ENCODE measurements at regions not wholly inside any gene's neighbourhood (a gene's known extent, or its start where the extent isn't known, plus 50 kb on each side); places are given as distances from the start of the nearest gene placed in this dataset.

DNA sequence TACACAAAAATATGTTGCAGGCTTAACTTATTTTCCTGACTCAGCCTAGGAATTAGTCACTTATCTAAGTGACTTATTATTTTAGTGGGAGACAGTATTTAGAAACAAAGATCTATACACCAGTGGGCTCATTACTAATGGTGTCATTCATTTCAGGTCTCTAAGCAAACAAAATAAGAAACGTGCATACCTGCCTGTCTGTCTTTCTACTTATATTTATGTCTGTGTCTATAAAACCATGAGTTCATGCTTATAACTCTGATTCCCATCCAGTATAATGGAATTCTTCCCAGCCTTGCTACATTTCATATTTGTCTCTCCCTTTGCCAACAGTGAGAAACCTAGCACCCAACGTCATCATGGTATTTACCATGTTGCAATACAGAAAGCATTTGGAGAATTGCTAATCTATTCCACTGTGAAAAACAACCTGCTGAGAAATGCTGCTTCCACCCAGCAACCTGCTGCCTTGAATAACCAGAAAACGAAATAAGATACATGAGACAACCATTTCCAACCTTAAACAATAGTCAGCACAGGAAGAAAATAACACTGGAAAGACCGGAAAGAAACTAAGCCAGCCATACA lies 501.0 kb downstream of the GLRX3 start:
- H3K4me3 ChIP-seq: no peak overlapping the region
- DNase-seq (ENCODE audit: low spot score): no peak
- 25% methylated on average over 4 of the region's 4 CpGs for WGBS

DNA sequence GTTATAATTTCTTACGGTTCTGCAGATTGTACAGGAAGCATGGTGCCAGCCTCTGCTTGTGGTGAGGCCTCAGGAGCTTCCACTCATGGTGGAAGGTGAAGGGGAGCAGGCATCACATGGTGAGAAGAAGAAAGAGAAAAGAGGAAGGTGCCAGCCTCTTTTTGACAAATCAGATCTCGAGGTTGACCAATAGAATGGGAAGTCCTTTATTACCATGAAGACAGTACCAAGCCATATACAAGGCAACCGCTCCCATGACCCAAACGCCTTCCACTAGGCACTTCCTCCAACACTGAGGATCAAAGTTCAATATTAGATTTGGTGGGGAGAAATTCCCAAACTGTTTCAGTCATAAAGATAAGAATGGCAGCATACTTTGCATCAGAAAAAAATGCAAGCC lies 502.8 kb downstream of the GLRX3 start:
- Histone ChIP-seq H3K4me3 (no peak overlapping the region), H3K27ac (no peak overlapping the region), H3K36me3 (no peaks in the 10 kb centered on the region), H3K9me3 (no peaks in the 10 kb centered on the region), H3K4me1 (replicated peaks) (no peaks in the 10 kb centered on the region), H3K27me3 (replicated peaks; ENCODE audit: insufficient read depth) (peaks cover 2% of the 10 kb centered on the region)
- DNase-seq (ENCODE audit: low spot score): no peak
- intact Hi-C loops (cut with DNase I): no loop called here
- TF ChIP-seq POLR2AphosphoS5 (IDR thresholded peaks at IDR 0.05) (no peak), POLR2A (IDR thresholded peaks at IDR 0.05) (no peak)
- TF ChIP-seq, protein P1, sequence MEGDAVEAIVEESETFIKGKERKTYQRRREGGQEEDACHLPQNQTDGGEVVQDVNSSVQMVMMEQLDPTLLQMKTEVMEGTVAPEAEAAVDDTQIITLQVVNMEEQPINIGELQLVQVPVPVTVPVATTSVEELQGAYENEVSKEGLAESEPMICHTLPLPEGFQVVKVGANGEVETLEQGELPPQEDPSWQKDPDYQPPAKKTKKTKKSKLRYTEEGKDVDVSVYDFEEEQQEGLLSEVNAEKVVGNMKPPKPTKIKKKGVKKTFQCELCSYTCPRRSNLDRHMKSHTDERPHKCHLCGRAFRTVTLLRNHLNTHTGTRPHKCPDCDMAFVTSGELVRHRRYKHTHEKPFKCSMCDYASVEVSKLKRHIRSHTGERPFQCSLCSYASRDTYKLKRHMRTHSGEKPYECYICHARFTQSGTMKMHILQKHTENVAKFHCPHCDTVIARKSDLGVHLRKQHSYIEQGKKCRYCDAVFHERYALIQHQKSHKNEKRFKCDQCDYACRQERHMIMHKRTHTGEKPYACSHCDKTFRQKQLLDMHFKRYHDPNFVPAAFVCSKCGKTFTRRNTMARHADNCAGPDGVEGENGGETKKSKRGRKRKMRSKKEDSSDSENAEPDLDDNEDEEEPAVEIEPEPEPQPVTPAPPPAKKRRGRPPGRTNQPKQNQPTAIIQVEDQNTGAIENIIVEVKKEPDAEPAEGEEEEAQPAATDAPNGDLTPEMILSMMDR (IDR thresholded peaks at IDR 0.05): no peak
- WGBS: 83% methylated on average over 4 of the region's 4 CpGs

More for the DNA sequence above, 501.0 kb downstream of the GLRX3 start:
- intact Hi-C loops (cut with DNase I): no loop called here
- Histone ChIP-seq H3K27me3 (replicated peaks; ENCODE audit: insufficient read depth) (peaks cover 2% of the 10 kb centered on the region), H3K9me3 (no peaks in the 10 kb centered on the region), H3K36me3 (no peaks in the 10 kb centered on the region), H3K4me1 (replicated peaks) (no peaks in the 10 kb centered on the region), H3K27ac (no peak overlapping the region)
- TF ChIP-seq, protein P1 (IDR thresholded peaks at IDR 0.05): no peak
- no peak for TF ChIP-seq POLR2AphosphoS5 (IDR thresholded peaks at IDR 0.05)
- TF ChIP-seq POLR2A (IDR thresholded peaks at IDR 0.05): no peak

DNA sequence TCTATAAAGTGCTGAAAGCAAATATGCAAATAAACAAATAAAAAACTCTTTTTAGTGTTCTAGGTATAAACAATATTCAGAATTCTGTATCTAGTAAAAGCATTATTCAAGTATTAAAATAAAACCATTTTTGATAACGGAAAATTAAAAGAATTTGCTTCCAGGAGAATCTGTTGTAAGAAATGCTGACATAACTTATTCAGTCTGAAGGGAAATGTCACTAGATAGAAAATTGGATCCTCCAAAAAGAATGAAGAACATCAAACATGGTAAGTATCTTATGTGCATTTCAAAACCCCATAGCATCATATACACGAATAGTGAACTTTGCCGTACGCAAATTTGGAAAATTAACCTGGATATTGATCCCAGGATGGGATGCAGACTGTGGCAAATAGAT lies 506.7 kb downstream of the GLRX3 start:
- no peak overlapping the region for H3K27ac ChIP-seq
- intact Hi-C loops (cut with DNase I): no loop called here
- H3K9me3 ChIP-seq: no peaks in the 10 kb centered on the region
- no peak overlapping the region for H3K4me3 ChIP-seq
- DNase-seq (ENCODE audit: low spot score): no peak
- no peaks in the 10 kb centered on the region for H3K4me1 ChIP-seq (replicated peaks)
- no peaks in the 10 kb centered on the region for H3K36me3 ChIP-seq
- no peaks in the 10 kb centered on the region for H3K27me3 ChIP-seq (replicated peaks; ENCODE audit: insufficient read depth)
- TF ChIP-seq POLR2A (IDR thresholded peaks at IDR 0.05) (no peak), POLR2AphosphoS5 (IDR thresholded peaks at IDR 0.05) (no peak)
- TF ChIP-seq, protein P1 (IDR thresholded peaks at IDR 0.05): no peak
- WGBS: 96% methylated on average over 4 of the region's 4 CpGs

GRCh38 chr10:130647341-130647740 lies 511.1 kb downstream of the GLRX3 start:
- DNase-seq (ENCODE audit: low spot score): no peak
- intact Hi-C loops (cut with DNase I): no loop called here
- no peaks in the 10 kb centered on the region for H3K9me3 ChIP-seq
- WGBS: 75% methylated on average over 6 of the region's 6 CpGs
- no peaks in the 10 kb centered on the region for H3K36me3 ChIP-seq
- H3K27me3 ChIP-seq (replicated peaks; ENCODE audit: insufficient read depth): no peaks in the 10 kb centered on the region
- H3K4me1 ChIP-seq (replicated peaks): no peaks in the 10 kb centered on the region
- no peak overlapping the region for H3K4me3 ChIP-seq
- no peak for TF ChIP-seq POLR2A (IDR thresholded peaks at IDR 0.05)
- TF ChIP-seq, protein P1 (IDR thresholded peaks at IDR 0.05): no peak
- TF ChIP-seq POLR2AphosphoS5 (IDR thresholded peaks at IDR 0.05): no peak
- H3K27ac ChIP-seq: no peak overlapping the region

GRCh38 chr10:130648807-130649206 lies 512.6 kb downstream of the GLRX3 start:
- 80% methylated on average over 10 of the region's 10 CpGs for WGBS
- H3K27me3 ChIP-seq (replicated peaks; ENCODE audit: insufficient read depth): no peaks in the 10 kb centered on the region

More at GRCh38 chr10:130648807-130649206, 512.6 kb downstream of the GLRX3 start:
- Histone ChIP-seq H3K4me3 (no peak overlapping the region), H3K4me1 (replicated peaks) (no peaks in the 10 kb centered on the region), H3K27ac (no peak overlapping the region), H3K36me3 (no peaks in the 10 kb centered on the region), H3K9me3 (no peaks in the 10 kb centered on the region)
- intact Hi-C loops (cut with DNase I): no loop called here
- TF ChIP-seq POLR2A (IDR thresholded peaks at IDR 0.05): no peak
- TF ChIP-seq, protein P1 (IDR thresholded peaks at IDR 0.05): no peak
- no peak for TF ChIP-seq POLR2AphosphoS5 (IDR thresholded peaks at IDR 0.05)
- DNase-seq (ENCODE audit: low spot score): no peak
